ENCODE measurements at regions not wholly inside any gene's neighbourhood (a gene's known extent, or its start where the extent isn't known, plus 50 kb on each side); places are given as distances from the start of the nearest gene placed in this dataset.

- no peak for TF ChIP-seq CTCF (IDR thresholded peaks at IDR 0.05)
- no peak overlapping the region for H3K27ac ChIP-seq
Measured at GRCh38 chr9:2281031-2281802, 266.1 kb downstream of the SMARCA2 start.

- H3K27ac ChIP-seq: no peak overlapping the region
Measured at GRCh38 chr9:2281803-2282185, 266.6 kb downstream of the SMARCA2 start.

GRCh38 chr9:2284770-2285169, 269.6 kb downstream of the SMARCA2 start:
- H3K27ac ChIP-seq: no peak overlapping the region
- TF ChIP-seq CTCF (IDR thresholded peaks at IDR 0.05): no peak
- no peak for TF ChIP-seq ZFX (IDR thresholded peaks at IDR 0.05; ENCODE audit: borderline replicate concordance)

More at GRCh38 chr9:2281803-2282185, 266.6 kb downstream of the SMARCA2 start:
- TF ChIP-seq ZFX (IDR thresholded peaks at IDR 0.05; ENCODE audit: borderline replicate concordance) (no peak), CTCF (IDR thresholded peaks at IDR 0.05) (no peak)

- TF ChIP-seq CTCF (IDR thresholded peaks at IDR 0.05): no peak
- no peak for TF ChIP-seq ZFX (IDR thresholded peaks at IDR 0.05; ENCODE audit: borderline replicate concordance)
- no peak overlapping the region for H3K27ac ChIP-seq
Measured at GRCh38 chr9:2285416-2286332, 270.5 kb downstream of the SMARCA2 start.

GRCh38 chr9:2286333-2286705, 271.2 kb downstream of the SMARCA2 start:
- no peak for TF ChIP-seq CTCF (IDR thresholded peaks at IDR 0.05)
- no peak overlapping the region for H3K27ac ChIP-seq

- TF ChIP-seq CTCF (IDR thresholded peaks at IDR 0.05) (no peak), ZFX (IDR thresholded peaks at IDR 0.05; ENCODE audit: borderline replicate concordance) (no peak)
- no peak overlapping the region for H3K27ac ChIP-seq
Measured at GRCh38 chr9:2286825-2287455, 271.8 kb downstream of the SMARCA2 start.

Data from 22Rv1 (cell line).